Progenitor cell of endocrine pancreas (in vitro differentiated cells): ENCODE measurements at regions not wholly inside any gene's neighbourhood (a gene's known extent, or its start where the extent isn't known, plus 50 kb on each side); places are given as distances from the start of the nearest gene placed in this dataset.

Experiments used
- DNase-seq: peaks from one replicate; pipeline ENCODE4 v3.0.0; 2021; ENCODE audit warnings: low spot score; ENCODE audit not compliant: unreplicated experiment
- H3K27ac Mint-ChIP-seq: 2 replicates; pipeline ENCODE4 v1.8.0; 2021; ENCODE audit warnings: mild to moderate bottlenecking, moderate library complexity, mixed read lengths
- H3K27me3 Mint-ChIP-seq: 2 replicates; pipeline ENCODE4 v1.8.0; 2021; ENCODE audit warnings: mixed read lengths
- H3K36me3 Mint-ChIP-seq: 2 replicates; pipeline ENCODE4 v1.8.0; 2022; ENCODE audit warnings: mixed read lengths; ENCODE audit not compliant: insufficient read depth
- H3K4me1 Mint-ChIP-seq: 2 replicates; pipeline ENCODE4 v1.8.0; 2021; ENCODE audit warnings: low read depth, mixed read lengths
- H3K4me3 Mint-ChIP-seq: 2 replicates; pipeline ENCODE4 v1.8.0; 2021; ENCODE audit warnings: low read depth, mild to moderate bottlenecking, moderate library complexity, mixed read lengths
- H3K9me3 Mint-ChIP-seq: 2 replicates; pipeline ENCODE4 v1.8.0; 2021; ENCODE audit warnings: low read depth, mixed read lengths
- CTCF ChIP-seq: fragments of 200-600 bp; sonication (generic); IDR thresholded peaks from one replicate; pipeline ENCODE4 v1.5.0; 2021; ENCODE audit warnings: antibody characterized with exemption, mild to moderate bottlenecking; ENCODE audit not compliant: unreplicated experiment

GRCh38 chr21:26669215-26669764 lies 96.2 kb upstream of the CYYR1 start:
- peaks cover 5% of the 10 kb centered on the region for H3K4me1 Mint-ChIP-seq
- no peak for TF ChIP-seq CTCF
- no peaks in the 10 kb centered on the region for H3K27me3 Mint-ChIP-seq
- DNase-seq, result no peak
- H3K9me3 Mint-ChIP-seq, result peaks cover 38% of the 10 kb centered on the region
- no peaks in the 10 kb centered on the region for H3K36me3 Mint-ChIP-seq
- H3K4me3 Mint-ChIP-seq, result no peak overlapping the region
- no peak overlapping the region for H3K27ac Mint-ChIP-seq

GRCh38 chr21:26659757-26660156 lies 86.7 kb upstream of the CYYR1 start:
- no peaks in the 10 kb centered on the region for H3K4me1 Mint-ChIP-seq
- DNase-seq, result no peak
- no peak overlapping the region for H3K4me3 Mint-ChIP-seq
- H3K36me3 Mint-ChIP-seq, result peaks cover 3% of the 10 kb centered on the region
- no peak for TF ChIP-seq CTCF
- no peaks in the 10 kb centered on the region for H3K27me3 Mint-ChIP-seq
- peaks cover 22% of the 10 kb centered on the region for H3K9me3 Mint-ChIP-seq
- H3K27ac Mint-ChIP-seq, result no peak overlapping the region

GRCh38 chr21:26659182-26659581 lies 86.1 kb upstream of the CYYR1 start:
- Mint-ChIP-seq H3K9me3 (peaks cover 22% of the 10 kb centered on the region), H3K4me3 (no peak overlapping the region), H3K27me3 (no peaks in the 10 kb centered on the region), H3K27ac (no peak overlapping the region), H3K4me1 (no peaks in the 10 kb centered on the region), H3K36me3 (peaks cover 3% of the 10 kb centered on the region)
- no peak for TF ChIP-seq CTCF
- DNase-seq, result no peak

GRCh38 chr21:26655460-26655859 lies 82.4 kb upstream of the CYYR1 start:
- H3K27ac Mint-ChIP-seq, result no peak overlapping the region
- H3K27me3 Mint-ChIP-seq, result no peaks in the 10 kb centered on the region
- H3K9me3 Mint-ChIP-seq, result peaks cover 17% of the 10 kb centered on the region
- TF ChIP-seq CTCF, result no peak
- H3K36me3 Mint-ChIP-seq, result peaks cover 3% of the 10 kb centered on the region
- no peak for DNase-seq
- no peak overlapping the region for H3K4me3 Mint-ChIP-seq
- H3K4me1 Mint-ChIP-seq, result no peaks in the 10 kb centered on the region

GRCh38 chr21:26653430-26653829 lies 80.3 kb upstream of the CYYR1 start:
- TF ChIP-seq CTCF, result no peak
- H3K4me3 Mint-ChIP-seq, result no peak overlapping the region

More at GRCh38 chr21:26653430-26653829, 80.3 kb upstream of the CYYR1 start:
- DNase-seq, result no peak
- no peak overlapping the region for H3K27ac Mint-ChIP-seq
- no peaks in the 10 kb centered on the region for H3K36me3 Mint-ChIP-seq
- H3K27me3 Mint-ChIP-seq, result no peaks in the 10 kb centered on the region
- no peaks in the 10 kb centered on the region for H3K9me3 Mint-ChIP-seq
- no peaks in the 10 kb centered on the region for H3K4me1 Mint-ChIP-seq
